Frontal cortex (tissue), 3 donors: ENCODE measurements at regions not wholly inside any gene's neighbourhood (a gene's known extent, or its start where the extent isn't known, plus 50 kb on each side); places are given as distances from the start of the nearest gene placed in this dataset.

ENCODE experiments used
- DNase-seq, 2 donors: peaks; one replicate each; pipeline ENCODE4 v3.0.0; 2012; ENCODE audit warnings: low spot score in 2 of 2
- FAIRE-seq: peaks from 2 replicates; lab custom pipeline; 2012; peaks lifted over from hg19 to GRCh38; lab: Jason Lieb, UNC
- donor health status: control.
- donor health status: control.
- donor health status: control.

GRCh38 chr1:59173721-59174120 lies 123.2 kb upstream of the FGGY start:
- DNase-seq (no peak), FAIRE-seq (no peak)

GRCh38 chr1:59176471-59176870 lies 120.4 kb upstream of the FGGY start:
- no peak for FAIRE-seq
- DNase-seq, result no peak

GRCh38 chr1:59177756-59178155 lies 119.1 kb upstream of the FGGY start:
- DNase-seq, result no peak
- FAIRE-seq, result no peak

GRCh38 chr1:59178339-59179187 lies 118.3 kb upstream of the FGGY start:
- DNase-seq, result no peak
- FAIRE-seq, result no peak

GRCh38 chr1:59179673-59180072 lies 117.2 kb upstream of the FGGY start:
- no peak for FAIRE-seq
- no peak for DNase-seq

- no peak for FAIRE-seq
- DNase-seq, result no peak
Observed at GRCh38 chr1:59180735-59181134, 116.2 kb upstream of the FGGY start.

GRCh38 chr1:59183749-59184317 lies 113.1 kb upstream of the FGGY start:
- no peak for DNase-seq
- no peak for FAIRE-seq

- FAIRE-seq (no peak), DNase-seq (no peak)
Observed at GRCh38 chr1:59184365-59184905, 112.5 kb upstream of the FGGY start.

- DNase-seq (no peak), FAIRE-seq (no peak)
Observed at GRCh38 chr1:59185163-59185860, 111.6 kb upstream of the FGGY start.

GRCh38 chr1:59186656-59187055 lies 110.2 kb upstream of the FGGY start:
- no peak for DNase-seq

GRCh38 chr1:59188413-59189213 lies 108.3 kb upstream of the FGGY start:
- DNase-seq (no peak), FAIRE-seq (no peak)

More at GRCh38 chr1:59186656-59187055, 110.2 kb upstream of the FGGY start:
- no peak for FAIRE-seq

GRCh38 chr1:59193443-59194093 lies 103.3 kb upstream of the FGGY start:
- DNase-seq (no peak), FAIRE-seq (no peak)

GRCh38 chr1:59194621-59195020 lies 102.3 kb upstream of the FGGY start:
- DNase-seq (no peak), FAIRE-seq (no peak)

- FAIRE-seq, result no peak
- DNase-seq, result no peak
Observed at GRCh38 chr1:59195151-59195550, 101.7 kb upstream of the FGGY start.

GRCh38 chr1:59198564-59198963 lies 98.3 kb upstream of the FGGY start:
- DNase-seq (no peak), FAIRE-seq (no peak)

- no peak for FAIRE-seq
Observed at GRCh38 chr1:59199147-59199546, 97.7 kb upstream of the FGGY start.

GRCh38 chr1:59199719-59200376 lies 97.0 kb upstream of the FGGY start:
- FAIRE-seq (no peak), DNase-seq (no peak)

More at GRCh38 chr1:59199147-59199546, 97.7 kb upstream of the FGGY start:
- DNase-seq, result no peak

GRCh38 chr1:59201341-59201740 lies 95.6 kb upstream of the FGGY start:
- FAIRE-seq (no peak), DNase-seq (no peak)

GRCh38 chr1:59202455-59202854 lies 94.4 kb upstream of the FGGY start:
- DNase-seq (no peak), FAIRE-seq (no peak)
